Sigmoid colon (tissue), 4 donors: ENCODE measurements at regions not wholly inside any gene's neighbourhood (a gene's known extent, or its start where the extent isn't known, plus 50 kb on each side); places are given as distances from the start of the nearest gene placed in this dataset.

Experiments
- EP300 ChIP-seq, 4 donors: sonication (generic); formaldehyde crosslinking; IDR thresholded peaks; one replicate each; pipeline ENCODE4 v1.6.1; 2017; ENCODE audit warnings: antibody characterized with exemption in 4 of 4
- POLR2A ChIP-seq, 2 donors: fragments of 450-650 bp; IDR thresholded peaks; one replicate each; pipeline ENCODE4 v1.6.1; 2016; ENCODE audit warnings: antibody characterized with exemption in 2 of 2, mild to moderate bottlenecking in 2 of 2, moderate library complexity in 2 of 2
- POLR2AphosphoS5 ChIP-seq, 4 donors: sonication (generic); formaldehyde crosslinking; IDR thresholded peaks; one replicate each; pipeline ENCODE4 v1.6.1; 2017; ENCODE audit warnings: antibody characterized with exemption in 4 of 4
- TF ChIP-seq, protein P1 (sequence below), 4 experiments: fragments of 450-650 bp in 3 of 4; fragments of 200-600 bp in 1 of 4; IDR thresholded peaks; one replicate each; pipeline ENCODE4 v1.5.1; 2016 to 2019; ENCODE audit warnings: antibody characterized with exemption in 4 of 4, mild to moderate bottlenecking in 3 of 4, moderate library complexity in 2 of 4

DNA sequence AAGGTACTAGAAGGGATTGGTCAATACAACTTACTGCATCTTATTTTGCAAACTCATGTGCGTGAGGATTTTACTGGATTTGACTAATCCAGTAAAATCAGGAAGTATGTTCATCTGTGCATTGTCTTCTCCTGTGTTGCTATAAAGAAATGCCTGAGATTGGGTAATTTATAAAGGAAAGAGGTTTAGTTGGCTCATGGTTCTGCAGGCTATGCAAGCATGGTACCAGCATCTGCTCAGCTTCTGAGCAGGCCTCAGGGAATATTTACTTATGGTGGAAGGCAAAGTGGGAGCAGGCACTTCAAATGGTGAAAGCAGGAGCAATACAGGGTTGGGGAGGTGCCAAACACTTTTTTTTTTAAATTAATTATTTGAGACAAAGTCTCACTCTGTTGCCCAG lies 2199.5 kb upstream of the WWC1 start:
- TF ChIP-seq POLR2A (IDR thresholded peaks at IDR 0.05) (no peak), POLR2AphosphoS5 (IDR thresholded peaks at IDR 0.05) (no peak), EP300 (IDR thresholded peaks at IDR 0.05) (no peak)
- TF ChIP-seq, protein P1, sequence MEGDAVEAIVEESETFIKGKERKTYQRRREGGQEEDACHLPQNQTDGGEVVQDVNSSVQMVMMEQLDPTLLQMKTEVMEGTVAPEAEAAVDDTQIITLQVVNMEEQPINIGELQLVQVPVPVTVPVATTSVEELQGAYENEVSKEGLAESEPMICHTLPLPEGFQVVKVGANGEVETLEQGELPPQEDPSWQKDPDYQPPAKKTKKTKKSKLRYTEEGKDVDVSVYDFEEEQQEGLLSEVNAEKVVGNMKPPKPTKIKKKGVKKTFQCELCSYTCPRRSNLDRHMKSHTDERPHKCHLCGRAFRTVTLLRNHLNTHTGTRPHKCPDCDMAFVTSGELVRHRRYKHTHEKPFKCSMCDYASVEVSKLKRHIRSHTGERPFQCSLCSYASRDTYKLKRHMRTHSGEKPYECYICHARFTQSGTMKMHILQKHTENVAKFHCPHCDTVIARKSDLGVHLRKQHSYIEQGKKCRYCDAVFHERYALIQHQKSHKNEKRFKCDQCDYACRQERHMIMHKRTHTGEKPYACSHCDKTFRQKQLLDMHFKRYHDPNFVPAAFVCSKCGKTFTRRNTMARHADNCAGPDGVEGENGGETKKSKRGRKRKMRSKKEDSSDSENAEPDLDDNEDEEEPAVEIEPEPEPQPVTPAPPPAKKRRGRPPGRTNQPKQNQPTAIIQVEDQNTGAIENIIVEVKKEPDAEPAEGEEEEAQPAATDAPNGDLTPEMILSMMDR (IDR thresholded peaks at IDR 0.05) = no peak
